ENCODE measurements at regions not wholly inside any gene's neighbourhood (a gene's known extent, or its start where the extent isn't known, plus 50 kb on each side); places are given as distances from the start of the nearest gene placed in this dataset.
"Not testable (repeated sequence)": the region's sequence is repeated elsewhere in the genome, so short reads cannot be mapped to it uniquely, and the experiment has no call there.

GRCh38 chr1:60251426-60251825, 177.9 kb upstream of the C1orf87 start:
- Histone ChIP-seq H3K36me3 (no peaks in the 10 kb centered on the region), H3K4me3 (no peak overlapping the region), H3K27me3 (no peaks in the 10 kb centered on the region), H3K9me3 (no peaks in the 10 kb centered on the region), H3K4me1 (no peaks in the 10 kb centered on the region), H3K27ac (no peak overlapping the region)
- no peak for TF ChIP-seq POLR2A (IDR thresholded peaks at IDR 0.05)
- no peak for TF ChIP-seq CTCF (IDR thresholded peaks at IDR 0.05)
- intact Hi-C loops (cut with DNase I) = no loop called here
- ATAC-seq (no peak), DNase-seq (no peak)
- 53 to 68% (median 60%) methylated on average over 2 of the region's 2 CpGs for WGBS, 4 donors

- H3K4me3 ChIP-seq; H3K4me1 ChIP-seq; ATAC-seq; H3K9me3 ChIP-seq; H3K36me3 ChIP-seq; intact Hi-C loops (cut with DNase I); DNase-seq; H3K27ac ChIP-seq; H3K27me3 ChIP-seq: not testable (repeated sequence)
- WGBS, 4 donors = 64 to 79% (median 69%) methylated on average over 1 of the region's 1 CpG; no CpG with 5 or more reads in 1 of the 4 donors
Observed at GRCh38 chr1:60247467-60247866, 173.9 kb upstream of the C1orf87 start.

GRCh38 chr1:60245324-60245723, 171.8 kb upstream of the C1orf87 start:
- Histone ChIP-seq H3K27me3 (no peaks in the 10 kb centered on the region), H3K4me3 (no peak overlapping the region), H3K9me3 (peaks cover 0 to 3% (median 0%) of the 10 kb centered on the region in 12 donors), H3K27ac (no peak overlapping the region), H3K4me1 (no peaks in the 10 kb centered on the region), H3K36me3 (no peaks in the 10 kb centered on the region)
- ATAC-seq (no peak), DNase-seq (no peak)
- 43 to 65% (median 54%) methylated on average over 2 of the region's 2 CpGs for WGBS, 4 donors
- intact Hi-C loops (cut with DNase I) = no loop called here
- TF ChIP-seq POLR2A (IDR thresholded peaks at IDR 0.05) (no peak), CTCF (IDR thresholded peaks at IDR 0.05) (no peak)

- no peak overlapping the region for H3K27ac ChIP-seq
- no peaks in the 10 kb centered on the region for H3K36me3 ChIP-seq
- no peak overlapping the region for H3K4me3 ChIP-seq
- no peaks in the 10 kb centered on the region for H3K27me3 ChIP-seq
- no peaks in the 10 kb centered on the region for H3K4me1 ChIP-seq
- ATAC-seq (no peak), DNase-seq (no peak)
- no peak for TF ChIP-seq POLR2A (IDR thresholded peaks at IDR 0.05)
- TF ChIP-seq CTCF (IDR thresholded peaks at IDR 0.05) = no peak
- intact Hi-C loops (cut with DNase I) = no loop called here
- H3K9me3 ChIP-seq = peaks cover 0 to 6% (median 0%) of the 10 kb centered on the region in 12 donors
Observed at GRCh38 chr1:60244906-60245305, 171.3 kb upstream of the C1orf87 start.

GRCh38 chr1:60235275-60235674, 161.7 kb upstream of the C1orf87 start:
- DNase-seq = no peak
- ATAC-seq = no peak
- no peaks in the 10 kb centered on the region for H3K27me3 ChIP-seq
- H3K4me3 ChIP-seq = no peak overlapping the region
- WGBS, 4 donors = 52 to 66% (median 57%) methylated on average over 2 of the region's 2 CpGs
- peaks cover 0 to 19% (median 2%) of the 10 kb centered on the region in 12 donors for H3K9me3 ChIP-seq
- H3K4me1 ChIP-seq = no peaks in the 10 kb centered on the region
- H3K36me3 ChIP-seq = no peaks in the 10 kb centered on the region
- intact Hi-C loops (cut with DNase I) = no loop called here
- TF ChIP-seq CTCF (IDR thresholded peaks at IDR 0.05) (no peak), POLR2A (IDR thresholded peaks at IDR 0.05) (no peak)
- H3K27ac ChIP-seq = no peak overlapping the region
